Duodenal mucosa (tissue), 2 donors: ENCODE measurements at regions not wholly inside any gene's neighbourhood (a gene's known extent, or its start where the extent isn't known, plus 50 kb on each side); places are given as distances from the start of the nearest gene placed in this dataset.

ENCODE experiments used
- H3K27ac ChIP-seq: one replicate; pipeline ENCODE4 v1.7.0; 2013; ENCODE audit warnings: low read depth, low read length
- H3K27me3 ChIP-seq, 2 donors: one replicate each; pipeline ENCODE4 v1.7.0; 2013; ENCODE audit warnings: low read length in 2 of 2, control low read depth in 1 of 2; ENCODE audit not compliant: insufficient read depth in 2 of 2, control insufficient read depth in 1 of 2
- H3K36me3 ChIP-seq, 2 donors: one replicate each; pipeline ENCODE4 v1.7.0; 2013; ENCODE audit warnings: low read length in 2 of 2, control low read depth in 1 of 2; ENCODE audit not compliant: insufficient read depth in 2 of 2, control insufficient read depth in 1 of 2
- H3K4me1 ChIP-seq, 2 donors: one replicate each; pipeline ENCODE4 v1.7.0; 2013; ENCODE audit warnings: low read length in 2 of 2, control low read depth in 1 of 2; ENCODE audit not compliant: insufficient read depth in 2 of 2, control insufficient read depth in 1 of 2
- H3K4me3 ChIP-seq, 2 donors: one replicate each; pipeline ENCODE4 v1.7.0; 2013; ENCODE audit warnings: low read length in 2 of 2, low read depth in 1 of 2
- H3K9ac ChIP-seq, 2 donors: one replicate each; pipeline ENCODE4 v1.7.0; 2013; ENCODE audit warnings: low read length in 2 of 2, low read depth in 1 of 2
- H3K9me3 ChIP-seq, 2 donors: one replicate each; pipeline ENCODE4 v1.7.0; 2013; ENCODE audit warnings: low read length in 2 of 2, control low read depth in 1 of 2; ENCODE audit not compliant: control insufficient read depth in 1 of 2

DNA sequence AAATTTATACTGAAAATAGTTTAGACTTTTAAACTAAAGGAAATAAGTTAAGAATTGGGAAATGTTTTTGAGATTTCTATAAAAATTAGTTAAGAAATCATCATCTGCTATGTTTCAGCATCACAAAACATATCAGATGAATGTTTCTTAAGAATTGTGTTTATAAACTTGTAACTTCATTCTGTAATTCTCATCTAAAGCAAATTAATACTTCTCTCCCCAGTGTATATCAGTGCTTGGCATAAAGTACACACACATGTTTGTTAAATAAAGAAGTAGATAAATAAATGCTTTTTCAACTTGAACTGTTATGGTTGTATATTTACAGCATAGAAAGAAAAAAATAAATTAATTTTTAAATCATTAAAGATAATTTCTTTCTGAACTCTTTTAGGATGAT is 245.9 kb upstream of the SLITRK3 start:
- no peaks in the 10 kb centered on the region for H3K27me3 ChIP-seq
- no peaks in the 10 kb centered on the region for H3K9me3 ChIP-seq
- no peak overlapping the region for H3K9ac ChIP-seq
- no peak overlapping the region for H3K4me3 ChIP-seq
- no peaks in the 10 kb centered on the region for H3K36me3 ChIP-seq
- H3K27ac ChIP-seq, result no peak overlapping the region
- H3K4me1 ChIP-seq, result no peaks in the 10 kb centered on the region

DNA sequence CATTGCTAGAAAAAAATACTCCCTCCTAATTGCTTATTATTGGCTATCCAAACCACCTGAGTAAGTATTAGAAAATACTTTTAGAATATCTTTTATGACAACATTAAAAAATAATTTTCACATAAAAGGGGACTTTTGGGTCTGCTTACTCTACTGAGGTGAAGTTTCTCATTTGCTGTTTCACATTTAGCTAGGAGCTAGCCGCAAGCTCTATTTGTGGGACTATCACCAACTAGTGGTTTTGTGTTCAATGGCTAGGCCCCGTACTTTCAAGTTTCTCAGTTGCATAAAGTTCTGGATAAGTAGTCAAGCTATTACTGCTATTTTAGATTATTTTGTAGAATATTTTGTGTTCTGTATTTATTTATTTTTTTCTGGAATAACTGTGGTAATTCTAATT is 244.2 kb upstream of the SLITRK3 start:
- H3K36me3 ChIP-seq, result no peaks in the 10 kb centered on the region
- H3K27ac ChIP-seq, result no peak overlapping the region
- no peaks in the 10 kb centered on the region for H3K9me3 ChIP-seq
- H3K4me3 ChIP-seq, result no peak overlapping the region
- H3K4me1 ChIP-seq, result no peaks in the 10 kb centered on the region
- H3K27me3 ChIP-seq, result no peaks in the 10 kb centered on the region
- no peak overlapping the region for H3K9ac ChIP-seq

- Histone ChIP-seq H3K4me1 (no peaks in the 10 kb centered on the region), H3K9me3 (no peaks in the 10 kb centered on the region), H3K9ac (no peak overlapping the region), H3K36me3 (no peaks in the 10 kb centered on the region), H3K27me3 (no peaks in the 10 kb centered on the region), H3K4me3 (no peak overlapping the region), H3K27ac (no peak overlapping the region)
These were observed 243.6 kb upstream of the SLITRK3 start for GRCh38 chr3:165439765-165440164.

GRCh38 chr3:165434516-165434915 is 238.3 kb upstream of the SLITRK3 start:
- H3K9me3 ChIP-seq, result no peaks in the 10 kb centered on the region
- H3K4me1 ChIP-seq, result no peaks in the 10 kb centered on the region
- no peak overlapping the region for H3K4me3 ChIP-seq
- no peak overlapping the region for H3K9ac ChIP-seq
- H3K36me3 ChIP-seq, result no peaks in the 10 kb centered on the region
- H3K27ac ChIP-seq, result no peak overlapping the region
- no peaks in the 10 kb centered on the region for H3K27me3 ChIP-seq

GRCh38 chr3:165406425-165406824 is 210.2 kb upstream of the SLITRK3 start:
- no peaks in the 10 kb centered on the region for H3K4me1 ChIP-seq
- H3K9me3 ChIP-seq, result no peaks in the 10 kb centered on the region
- H3K9ac ChIP-seq, result no peak overlapping the region
- no peaks in the 10 kb centered on the region for H3K27me3 ChIP-seq
- no peak overlapping the region for H3K27ac ChIP-seq
- no peak overlapping the region for H3K4me3 ChIP-seq
- H3K36me3 ChIP-seq, result no peaks in the 10 kb centered on the region

GRCh38 chr3:165404357-165405027 is 208.3 kb upstream of the SLITRK3 start:
- no peaks in the 10 kb centered on the region for H3K4me1 ChIP-seq
- H3K27ac ChIP-seq, result no peak overlapping the region
- H3K36me3 ChIP-seq, result no peaks in the 10 kb centered on the region
- no peak overlapping the region for H3K4me3 ChIP-seq
- no peaks in the 10 kb centered on the region for H3K27me3 ChIP-seq
- H3K9ac ChIP-seq, result no peak overlapping the region
- no peaks in the 10 kb centered on the region for H3K9me3 ChIP-seq

- no peak overlapping the region for H3K4me3 ChIP-seq
- no peaks in the 10 kb centered on the region for H3K27me3 ChIP-seq
- no peak overlapping the region for H3K27ac ChIP-seq
- H3K9ac ChIP-seq, result no peak overlapping the region
- H3K36me3 ChIP-seq, result no peaks in the 10 kb centered on the region
- H3K9me3 ChIP-seq, result no peaks in the 10 kb centered on the region
- H3K4me1 ChIP-seq, result no peaks in the 10 kb centered on the region
These were observed 207.5 kb upstream of the SLITRK3 start for GRCh38 chr3:165403666-165404065.

- no peak overlapping the region for H3K9ac ChIP-seq
- H3K4me1 ChIP-seq, result no peaks in the 10 kb centered on the region
- H3K27ac ChIP-seq, result no peak overlapping the region
- H3K36me3 ChIP-seq, result no peaks in the 10 kb centered on the region
- H3K27me3 ChIP-seq, result no peaks in the 10 kb centered on the region
- no peak overlapping the region for H3K4me3 ChIP-seq
- H3K9me3 ChIP-seq, result no peaks in the 10 kb centered on the region
These were observed 199.0 kb upstream of the SLITRK3 start for GRCh38 chr3:165395188-165395587.

DNA sequence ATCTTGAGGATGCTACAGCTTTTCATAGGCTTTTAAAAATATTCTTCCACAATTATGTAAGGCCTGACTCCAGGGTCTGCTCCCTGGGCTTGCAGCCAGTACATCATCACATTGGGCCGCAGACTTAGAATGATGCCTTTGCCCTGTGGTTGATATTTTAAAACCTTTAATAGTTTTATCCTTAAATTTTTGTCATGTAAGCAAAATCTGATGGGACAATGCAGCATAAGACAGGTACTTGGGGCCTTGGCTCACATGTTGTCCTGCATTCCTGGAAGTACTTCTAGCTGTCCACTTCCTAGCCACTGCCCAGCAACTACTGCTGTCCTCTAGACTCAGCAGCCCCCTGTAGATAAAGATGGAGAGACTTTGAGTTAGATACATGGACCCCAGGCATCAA is 197.3 kb upstream of the SLITRK3 start:
- H3K27ac ChIP-seq, result no peak overlapping the region
- no peak overlapping the region for H3K9ac ChIP-seq
- no peak overlapping the region for H3K4me3 ChIP-seq
- no peaks in the 10 kb centered on the region for H3K9me3 ChIP-seq
- H3K4me1 ChIP-seq, result no peaks in the 10 kb centered on the region
- H3K36me3 ChIP-seq, result no peaks in the 10 kb centered on the region
- H3K27me3 ChIP-seq, result no peaks in the 10 kb centered on the region

DNA sequence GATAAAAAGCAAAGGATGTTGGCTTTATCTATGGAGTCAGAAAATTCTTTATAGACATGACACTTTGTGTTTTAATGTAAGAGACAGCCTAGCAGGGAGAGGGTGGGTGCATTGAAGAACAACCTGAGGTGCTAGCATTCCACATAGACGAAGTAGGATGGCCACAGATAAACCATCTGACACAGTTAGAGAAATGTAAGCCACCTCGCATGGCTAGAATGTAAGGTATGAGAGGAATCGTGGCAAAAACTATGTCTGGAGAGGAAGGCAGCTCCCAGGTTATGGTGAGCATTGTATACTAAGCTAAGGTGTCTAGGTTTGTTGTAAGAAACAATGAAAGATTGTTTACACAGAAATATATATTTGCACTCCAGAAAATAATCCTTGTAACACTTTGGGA is 194.0 kb upstream of the SLITRK3 start:
- H3K27me3 ChIP-seq, result no peaks in the 10 kb centered on the region

GRCh38 chr3:165389653-165390052 is 193.5 kb upstream of the SLITRK3 start:
- no peaks in the 10 kb centered on the region for H3K9me3 ChIP-seq
- no peaks in the 10 kb centered on the region for H3K4me1 ChIP-seq
- H3K27ac ChIP-seq, result no peak overlapping the region
- no peak overlapping the region for H3K9ac ChIP-seq
- no peak overlapping the region for H3K4me3 ChIP-seq
- no peaks in the 10 kb centered on the region for H3K27me3 ChIP-seq
- H3K36me3 ChIP-seq, result no peaks in the 10 kb centered on the region

More for the DNA sequence above, 194.0 kb upstream of the SLITRK3 start:
- H3K9ac ChIP-seq, result no peak overlapping the region
- no peak overlapping the region for H3K27ac ChIP-seq
- H3K36me3 ChIP-seq, result no peaks in the 10 kb centered on the region
- H3K4me1 ChIP-seq, result no peaks in the 10 kb centered on the region
- H3K9me3 ChIP-seq, result no peaks in the 10 kb centered on the region
- H3K4me3 ChIP-seq, result no peak overlapping the region
